Stimulated activated CD8-positive, alpha-beta memory T cell treated with anti-CD3 and anti-CD28 coated beads, Interleukin-7, amount 100 ng/mL, for 24 hours (primary cell): ENCODE measurements at regions not wholly inside any gene's neighbourhood (a gene's known extent, or its start where the extent isn't known, plus 50 kb on each side); places are given as distances from the start of the nearest gene placed in this dataset.
"Not testable (repeated sequence)": the region's sequence is repeated elsewhere in the genome, so short reads cannot be mapped to it uniquely, and the experiment has no call there.

Experiments
- DNase-seq: peaks from one replicate; pipeline ENCODE4 v3.0.0-alpha.2; 2020; ENCODE audit warnings: low read depth

- DNase-seq, result no peak
These were observed 114.1 kb downstream of the GXYLT1 start for GRCh38 chr12:42030588-42030987.

- DNase-seq, result no peak
These were observed 117.1 kb downstream of the GXYLT1 start for GRCh38 chr12:42027546-42027945.

GRCh38 chr12:42024495-42024830 lies 120.2 kb downstream of the GXYLT1 start:
- DNase-seq, result no peak

GRCh38 chr12:42023733-42024494 lies 120.8 kb downstream of the GXYLT1 start:
- peak; percentile 49 for DNase-seq

GRCh38 chr12:42021937-42022336 lies 122.7 kb downstream of the GXYLT1 start:
- not testable (repeated sequence) for DNase-seq

- no peak for DNase-seq
These were observed 123.2 kb downstream of the GXYLT1 start for GRCh38 chr12:42021469-42021868.

- no peak for DNase-seq
These were observed 124.4 kb downstream of the GXYLT1 start for GRCh38 chr12:42020226-42020625.

GRCh38 chr12:42019746-42020145 lies 124.9 kb downstream of the GXYLT1 start:
- no peak for DNase-seq

- DNase-seq, result no peak
These were observed 127.6 kb downstream of the GXYLT1 start for GRCh38 chr12:42017051-42017450.

- DNase-seq, result no peak
These were observed 129.6 kb downstream of the GXYLT1 start for GRCh38 chr12:42015051-42015461.

GRCh38 chr12:42012501-42012900 lies 132.2 kb downstream of the GXYLT1 start:
- not testable (repeated sequence) for DNase-seq

GRCh38 chr12:42010715-42011114 lies 134.0 kb downstream of the GXYLT1 start:
- no peak for DNase-seq

GRCh38 chr12:42010257-42010656 lies 134.4 kb downstream of the GXYLT1 start:
- no peak for DNase-seq

GRCh38 chr12:42008996-42009395 lies 135.7 kb downstream of the GXYLT1 start:
- DNase-seq, result no peak

- no peak for DNase-seq
These were observed 141.6 kb downstream of the GXYLT1 start for GRCh38 chr12:42003031-42003430.

GRCh38 chr12:42002563-42002962 lies 142.1 kb downstream of the GXYLT1 start:
- no peak for DNase-seq

GRCh38 chr12:41998436-41998835 lies 146.2 kb downstream of the GXYLT1 start:
- DNase-seq, result no peak

- no peak for DNase-seq
These were observed 151.4 kb downstream of the GXYLT1 start for GRCh38 chr12:41993283-41993682.

GRCh38 chr12:41992692-41993215 lies 151.9 kb downstream of the GXYLT1 start:
- no peak for DNase-seq

- no peak for DNase-seq
These were observed 152.7 kb downstream of the GXYLT1 start for GRCh38 chr12:41992022-41992421.

GRCh38 chr12:41988715-41989114 lies 156.0 kb downstream of the GXYLT1 start:
- no peak for DNase-seq

GRCh38 chr12:41986513-41986912 lies 158.2 kb downstream of the GXYLT1 start:
- not testable (repeated sequence) for DNase-seq

- DNase-seq, result no peak
These were observed 160.8 kb downstream of the GXYLT1 start for GRCh38 chr12:41983856-41984255.

- DNase-seq, result no peak
These were observed 161.3 kb downstream of the GXYLT1 start for GRCh38 chr12:41983394-41983793.
